Ishikawa (cell line): ENCODE measurements at regions not wholly inside any gene's neighbourhood (a gene's known extent, or its start where the extent isn't known, plus 50 kb on each side); places are given as distances from the start of the nearest gene placed in this dataset.
A peak's percentile ranks its signal among the peaks of the same experiment; 100 is the strongest.

Source experiments
- CEBPB ChIP-seq: IDR thresholded peaks from 2 replicates; pipeline ENCODE4 v1.6.1; 2012
- CREB1 ChIP-seq: IDR thresholded peaks from 2 replicates; pipeline ENCODE4 v1.6.1; 2012; ENCODE audit warnings: low read depth
- EGR1 ChIP-seq: IDR thresholded peaks from 2 replicates; pipeline ENCODE4 v1.6.1; 2012
- EP300 ChIP-seq: IDR thresholded peaks from 2 replicates; pipeline ENCODE4 v1.6.1; 2012; ENCODE audit warnings: borderline replicate concordance
- FOXM1 ChIP-seq: IDR thresholded peaks from 2 replicates; pipeline ENCODE4 v1.6.1; 2012; ENCODE audit warnings: low read depth, borderline replicate concordance
- NFIC ChIP-seq: IDR thresholded peaks from 2 replicates; pipeline ENCODE4 v1.6.1; 2012
- RAD21 ChIP-seq: IDR thresholded peaks from 2 replicates; pipeline ENCODE4 v1.6.1; 2012; ENCODE audit warnings: low read depth
- REST ChIP-seq: IDR thresholded peaks from 2 replicates; pipeline ENCODE4 v1.6.1; 2012; ENCODE audit warnings: low read depth, mild to moderate bottlenecking
- TAF1 ChIP-seq: IDR thresholded peaks from 2 replicates; pipeline ENCODE4 v1.6.1; 2012; ENCODE audit warnings: low read depth, mild to moderate bottlenecking
- TCF12 ChIP-seq: IDR thresholded peaks from 2 replicates; pipeline ENCODE4 v1.6.1; 2012; ENCODE audit warnings: low read depth
- TEAD4 ChIP-seq: IDR thresholded peaks from 2 replicates; pipeline ENCODE4 v1.6.1; 2012
- YY1 ChIP-seq: IDR thresholded peaks from 2 replicates; pipeline ENCODE4 v1.6.1; 2012; ENCODE audit warnings: low read depth
- ZBTB7A ChIP-seq: IDR thresholded peaks from 2 replicates; pipeline ENCODE4 v1.6.1; 2012; ENCODE audit warnings: low read depth
- TF ChIP-seq, protein P1 (sequence below): IDR thresholded peaks from 2 replicates; pipeline ENCODE4 v1.6.1; 2012
- TF ChIP-seq, protein P2 (sequence below): IDR thresholded peaks from 2 replicates; pipeline ENCODE4 v1.6.1; 2012

GRCh38 chr3:167160781-167161180, 219.3 kb downstream of the ZBBX start:
- no peak for TF ChIP-seq RAD21
- no peak for TF ChIP-seq TEAD4
- no peak for TF ChIP-seq NFIC
- TF ChIP-seq ZBTB7A: no peak
- no peak for TF ChIP-seq CEBPB
- no peak for TF ChIP-seq YY1
- no peak for TF ChIP-seq EGR1
- no peak for TF ChIP-seq FOXM1

- peak; percentile 26 for TF ChIP-seq RAD21
- no peak for TF ChIP-seq YY1
Observed at GRCh38 chr3:167151636-167152035, 228.5 kb downstream of the ZBBX start.

- no peak for TF ChIP-seq TEAD4
- no peak for TF ChIP-seq TAF1
- no peak for TF ChIP-seq EGR1
Observed at GRCh38 chr3:167148136-167148535, 232.0 kb downstream of the ZBBX start.

DNA sequence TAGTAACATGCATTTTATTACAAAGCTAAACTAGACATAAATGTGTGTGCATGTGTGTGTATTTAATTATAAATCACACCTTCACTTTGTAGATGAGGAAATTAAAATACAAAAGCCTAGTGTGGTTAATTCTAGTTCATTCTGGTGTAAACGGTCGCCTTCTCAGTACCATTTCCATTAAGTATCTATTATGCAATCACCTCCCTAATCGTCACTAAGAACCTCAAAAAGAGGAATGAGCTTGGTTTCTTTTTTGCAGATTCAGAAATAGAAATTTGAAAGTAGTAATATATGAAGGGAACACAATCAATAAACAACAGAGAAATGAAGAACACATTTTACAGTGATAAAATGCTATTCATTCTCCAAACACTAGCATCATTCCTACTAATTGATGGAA, 233.2 kb downstream of the ZBBX start:
- no peak for TF ChIP-seq NFIC
- TF ChIP-seq FOXM1: no peak
- no peak for TF ChIP-seq TCF12
- TF ChIP-seq EGR1: no peak
- no peak for TF ChIP-seq EP300
- TF ChIP-seq REST: no peak
- no peak for TF ChIP-seq YY1
- no peak for TF ChIP-seq ZBTB7A
- no peak for TF ChIP-seq CEBPB
- TF ChIP-seq TAF1: no peak
- no peak for TF ChIP-seq RAD21
- no peak for TF ChIP-seq TEAD4
- TF ChIP-seq, protein P1, sequence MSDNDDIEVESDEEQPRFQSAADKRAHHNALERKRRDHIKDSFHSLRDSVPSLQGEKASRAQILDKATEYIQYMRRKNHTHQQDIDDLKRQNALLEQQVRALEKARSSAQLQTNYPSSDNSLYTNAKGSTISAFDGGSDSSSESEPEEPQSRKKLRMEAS: no peak
- TF ChIP-seq, protein P2, sequence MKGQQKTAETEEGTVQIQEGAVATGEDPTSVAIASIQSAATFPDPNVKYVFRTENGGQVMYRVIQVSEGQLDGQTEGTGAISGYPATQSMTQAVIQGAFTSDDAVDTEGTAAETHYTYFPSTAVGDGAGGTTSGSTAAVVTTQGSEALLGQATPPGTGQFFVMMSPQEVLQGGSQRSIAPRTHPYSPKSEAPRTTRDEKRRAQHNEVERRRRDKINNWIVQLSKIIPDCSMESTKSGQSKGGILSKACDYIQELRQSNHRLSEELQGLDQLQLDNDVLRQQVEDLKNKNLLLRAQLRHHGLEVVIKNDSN: no peak
- TF ChIP-seq CREB1: no peak

DNA sequence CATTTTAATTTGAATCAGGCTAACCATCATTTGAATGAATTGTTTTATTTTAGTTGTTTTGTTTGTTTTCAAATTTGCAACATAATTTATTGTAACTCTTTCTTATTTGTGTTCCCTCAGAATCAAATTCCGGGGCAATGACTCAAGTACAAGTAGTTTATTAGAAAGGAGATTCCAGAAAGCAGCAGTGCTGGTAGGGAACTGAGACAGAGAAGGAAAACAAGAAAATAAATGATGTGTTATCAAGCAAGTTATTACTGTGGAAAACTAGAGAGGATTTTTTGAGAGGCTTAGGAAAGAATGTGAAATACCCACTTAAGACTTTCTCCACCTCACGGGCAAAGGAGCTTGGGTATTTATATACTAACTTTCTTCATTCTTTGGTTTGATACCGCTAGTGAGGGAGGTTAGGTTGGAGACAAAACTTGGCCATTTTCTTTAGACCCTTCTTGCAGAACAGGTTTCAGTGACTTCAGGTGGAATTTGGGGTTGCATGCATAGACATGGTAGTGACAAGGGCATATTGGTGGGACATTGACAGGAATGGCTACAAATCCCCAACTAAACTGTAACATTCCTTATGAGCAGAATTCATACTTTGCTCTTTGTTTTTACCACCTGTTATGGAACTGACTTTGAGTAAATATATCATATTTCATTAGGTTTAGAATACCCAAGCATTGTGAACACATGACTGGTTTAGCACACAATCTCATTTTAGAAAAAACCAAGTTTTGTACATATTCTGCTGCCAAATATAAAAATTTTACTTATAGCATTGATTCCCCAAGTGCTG, 254.3 kb downstream of the ZBBX start:
- TF ChIP-seq EP300: peak; percentile 70; the same call in 1 of the 2 replicates
- TF ChIP-seq TCF12: peak; percentile 34; the same call in 1 of the 2 replicates
- peak; percentile 48 for TF ChIP-seq TEAD4
- TF ChIP-seq ZBTB7A: no peak
- TF ChIP-seq YY1: 0 out of 2 replicates have a peak, but pooled peaks have one; percentile 15
- TF ChIP-seq, protein P1: peak; percentile 34
- no peak for TF ChIP-seq CEBPB
- peak; percentile 68; the same call in 1 of the 2 replicates for TF ChIP-seq FOXM1

DNA sequence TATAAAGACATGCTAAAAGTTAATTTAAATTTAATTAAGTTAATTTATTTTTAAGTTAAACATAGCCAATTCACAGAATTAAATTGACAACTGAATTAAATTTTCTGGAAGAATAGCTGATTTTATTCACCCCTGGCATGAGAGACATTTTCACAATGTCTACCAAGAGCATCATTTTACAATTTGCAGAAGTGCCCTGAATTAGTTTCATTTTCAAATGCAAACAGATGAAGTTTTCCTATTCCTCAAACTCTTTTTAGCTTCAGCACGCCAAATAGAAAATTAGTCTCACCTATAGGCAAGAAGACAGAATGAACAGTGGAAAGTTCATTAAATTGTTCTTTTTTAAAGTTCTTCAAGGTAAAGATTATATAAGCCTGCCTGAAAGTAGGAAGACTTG, 259.3 kb downstream of the ZBBX start:
- no peak for TF ChIP-seq TEAD4
- no peak for TF ChIP-seq YY1
- no peak for TF ChIP-seq EP300

- TF ChIP-seq TEAD4 (no peak), CREB1 (no peak), EP300 (no peak), FOXM1 (no peak), RAD21 (no peak), EGR1 (no peak), TCF12 (no peak), NFIC (no peak), YY1 (no peak)
- TF ChIP-seq, protein P2: no peak
Observed at GRCh38 chr3:167116120-167116922, 263.8 kb downstream of the ZBBX start.
